UCSD-AML1 (cell line): ENCODE measurements at regions not wholly inside any gene's neighbourhood (a gene's known extent, or its start where the extent isn't known, plus 50 kb on each side); places are given as distances from the start of the nearest gene placed in this dataset.

Experiments used
- DNase-seq: peaks from one replicate; lab custom pipeline; 2025; ENCODE audit not compliant: unreplicated experiment; lab: John Stamatoyannopoulos, UW

DNA sequence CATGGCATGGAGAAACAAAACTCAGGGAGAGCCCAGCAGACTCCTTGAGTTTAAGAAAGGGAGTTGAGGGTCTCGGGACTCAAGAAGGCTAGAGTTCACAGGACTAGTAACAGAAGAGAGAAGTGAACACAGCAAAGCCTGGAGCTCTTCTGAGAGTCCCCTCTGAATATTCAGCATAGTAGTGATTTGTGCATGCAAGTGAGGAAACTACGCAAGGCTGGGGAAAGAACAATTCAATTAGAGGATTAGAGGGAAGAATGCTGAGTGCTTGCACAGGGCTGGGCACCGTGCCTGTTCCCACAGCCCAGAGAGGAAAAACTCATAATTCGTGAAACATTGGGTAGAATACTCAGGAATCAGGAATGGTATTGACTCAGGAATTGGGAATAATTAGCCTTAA lies 540.0 kb upstream of the SALL1 start:
- no peak for DNase-seq

DNA sequence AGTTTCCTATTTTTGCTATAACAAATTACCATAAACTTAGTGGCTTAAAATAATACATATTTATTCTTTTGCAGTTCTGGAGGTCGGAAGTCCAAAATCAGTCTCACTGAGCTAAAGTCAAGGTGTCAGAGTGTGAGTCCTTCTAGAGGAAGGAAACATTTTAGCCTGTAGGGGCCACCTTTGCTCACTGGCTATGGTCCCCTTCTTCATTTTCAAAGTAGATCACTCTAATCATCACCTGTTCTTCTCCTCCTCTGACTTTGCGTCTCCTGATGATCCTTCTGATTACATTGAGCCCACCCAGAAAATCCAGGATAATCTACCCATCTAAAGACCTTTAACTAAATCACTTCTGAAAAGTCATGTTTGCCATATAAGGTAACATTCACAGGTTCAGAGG lies 534.4 kb upstream of the SALL1 start:
- DNase-seq, result no peak

DNA sequence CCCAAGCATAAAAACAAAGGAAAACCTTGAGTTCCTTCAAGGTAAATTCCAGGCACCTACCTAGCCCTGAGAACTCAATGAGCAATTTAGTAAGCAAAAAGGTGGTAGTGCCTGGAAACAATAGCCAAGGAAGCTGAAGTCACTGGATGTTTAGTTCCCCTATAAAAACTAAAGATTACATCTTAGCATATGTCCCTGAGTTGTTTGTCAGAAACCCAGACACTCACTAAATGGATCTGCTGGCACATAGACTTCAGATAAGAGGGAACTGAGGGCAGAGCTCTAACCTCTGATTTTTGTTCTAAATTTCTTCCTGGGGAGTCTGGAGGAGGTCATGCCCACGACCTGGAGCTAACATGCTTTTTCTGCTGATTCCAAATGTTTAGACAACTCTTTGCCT lies 532.8 kb upstream of the SALL1 start:
- no peak for DNase-seq

DNA sequence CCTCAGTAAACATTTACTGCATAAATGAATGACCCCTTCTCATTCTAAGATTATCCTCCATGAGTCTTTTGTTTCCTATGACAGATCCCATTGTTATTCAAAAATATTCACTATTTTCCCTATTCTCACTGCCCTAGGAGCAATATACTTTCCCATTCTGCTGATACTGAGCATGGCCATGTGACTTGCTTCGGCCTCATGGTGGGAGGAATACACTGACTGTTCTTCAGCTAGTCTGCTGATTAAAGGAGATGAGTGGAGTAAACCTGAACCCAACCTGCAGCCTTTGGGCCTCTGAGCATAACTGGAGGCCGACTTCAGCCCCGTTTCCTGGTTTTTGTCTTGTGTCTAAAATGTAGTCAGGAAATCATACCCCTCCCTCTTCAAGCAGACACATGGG lies 531.8 kb upstream of the SALL1 start:
- no peak for DNase-seq

DNA sequence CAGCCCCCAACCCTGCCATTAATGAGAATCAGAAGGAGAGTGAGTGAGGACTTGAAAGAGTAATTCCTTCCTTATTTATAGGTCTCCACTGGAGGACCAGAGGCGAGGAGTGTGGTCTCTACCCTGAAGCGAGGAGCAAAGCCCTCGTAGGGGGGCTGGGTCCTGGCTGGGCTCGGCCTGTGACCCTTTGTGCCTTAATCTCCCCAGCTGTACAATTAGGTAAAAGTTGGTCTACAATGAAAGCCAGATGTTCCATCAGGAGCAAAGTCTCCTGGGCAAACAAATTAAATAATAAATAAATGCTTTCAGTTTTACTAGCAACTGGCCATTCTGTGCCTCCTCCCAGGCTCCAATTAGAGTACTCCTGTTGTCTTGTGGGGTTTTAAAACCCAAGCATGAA lies 523.5 kb upstream of the SALL1 start:
- DNase-seq, result no peak

DNA sequence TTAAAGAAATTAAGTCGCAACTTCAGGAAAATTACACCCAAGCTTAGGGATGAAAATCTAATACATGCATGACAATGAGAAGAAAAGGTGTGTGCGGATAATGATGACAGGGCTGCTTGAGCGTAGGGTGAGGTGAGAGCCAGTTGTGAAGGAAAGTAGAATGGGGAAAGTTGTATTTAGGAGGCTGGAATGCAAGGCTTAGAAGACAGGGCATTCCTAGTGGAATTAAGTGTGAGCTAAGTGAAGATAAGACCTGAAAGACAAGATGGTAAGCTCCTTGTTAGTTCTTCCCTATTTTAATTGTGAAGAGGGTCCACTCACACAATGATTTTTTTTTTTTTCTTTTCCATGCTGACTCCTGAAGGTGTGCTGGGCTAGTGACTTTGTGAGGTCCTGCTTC lies 519.5 kb upstream of the SALL1 start:
- no peak for DNase-seq

DNA sequence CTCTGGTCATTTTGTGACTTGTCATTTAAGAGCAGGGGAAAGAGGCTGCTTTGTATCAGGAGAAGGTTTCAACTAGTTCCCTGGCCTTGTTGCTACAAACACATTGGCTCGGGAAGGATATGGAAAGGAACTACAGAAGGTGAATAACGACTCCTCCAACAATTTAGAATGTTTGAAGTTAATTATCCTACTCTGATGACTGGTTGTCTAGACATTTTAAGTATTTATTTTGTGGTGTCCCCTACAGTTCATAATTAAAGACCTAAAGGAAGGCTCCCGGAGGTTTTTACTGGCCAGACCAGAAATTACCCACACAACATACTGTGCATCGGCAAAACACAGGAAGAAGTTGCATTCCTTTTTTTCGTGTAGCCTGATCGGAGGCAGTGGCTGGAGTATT lies 515.8 kb upstream of the SALL1 start:
- DNase-seq, result no peak

DNA sequence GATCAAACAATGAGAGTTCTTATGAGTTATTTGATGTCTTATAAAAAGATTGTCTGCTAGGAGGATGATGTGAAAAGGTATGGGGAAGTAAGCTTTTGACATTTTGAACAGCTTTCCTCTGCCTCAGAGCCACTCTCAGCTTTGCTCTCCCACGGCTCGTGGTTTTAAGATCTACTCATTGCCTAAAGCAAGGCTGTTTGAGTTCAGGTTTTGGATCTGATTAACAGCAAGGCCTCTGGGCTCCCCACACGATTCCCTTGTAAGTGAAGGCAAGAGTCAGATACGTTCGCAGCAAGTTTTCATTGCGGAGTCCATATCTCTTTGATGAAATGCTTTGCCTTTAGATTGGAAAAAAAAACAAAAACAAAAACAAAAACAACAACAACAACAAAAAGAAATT lies 515.0 kb upstream of the SALL1 start:
- no peak for DNase-seq

DNA sequence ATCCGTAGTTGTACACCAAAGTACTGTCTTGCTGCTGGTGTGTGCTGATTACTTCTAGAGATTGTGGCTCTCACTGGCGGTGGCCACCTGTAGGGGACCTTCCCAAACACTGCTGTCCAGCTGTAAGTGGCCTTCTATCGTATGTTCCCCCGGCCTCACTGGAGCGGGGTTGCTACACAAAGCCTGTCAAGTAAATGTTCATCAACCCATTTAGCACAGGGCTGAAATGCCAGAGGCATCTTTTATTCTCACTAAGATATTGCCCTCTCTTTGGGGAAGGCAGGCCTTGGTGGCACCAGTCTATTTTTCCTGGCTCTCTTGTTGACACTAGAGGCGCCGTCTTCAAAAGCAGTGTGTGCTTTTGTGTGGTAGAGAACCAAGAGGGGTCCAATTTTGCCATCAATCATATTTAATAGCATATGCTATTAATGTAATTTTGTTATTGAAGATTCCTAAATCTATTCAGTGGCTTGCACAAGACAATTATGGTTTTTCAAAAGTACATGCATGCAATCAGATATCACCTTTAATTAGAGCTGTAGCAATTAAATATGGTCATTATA lies 514.4 kb upstream of the SALL1 start:
- DNase-seq, result no peak

DNA sequence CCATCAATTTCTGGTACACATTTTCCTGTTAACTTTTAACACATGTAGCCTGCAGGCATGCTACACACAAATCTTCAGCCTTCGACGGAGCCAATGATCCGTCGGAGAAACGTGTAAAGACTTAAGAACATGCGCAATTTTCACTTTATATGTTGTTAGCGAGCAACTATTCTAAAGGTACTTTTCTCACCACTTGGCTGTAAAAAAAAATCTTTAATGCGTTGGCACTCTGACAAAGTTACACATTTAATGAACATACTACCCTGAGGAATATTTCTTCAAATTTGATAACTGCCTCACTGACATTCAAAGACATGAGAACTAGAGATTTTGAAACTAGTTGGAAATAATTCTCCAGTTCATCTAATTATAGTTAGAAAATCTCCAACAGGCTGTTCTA lies 507.5 kb upstream of the SALL1 start:
- no peak for DNase-seq

DNA sequence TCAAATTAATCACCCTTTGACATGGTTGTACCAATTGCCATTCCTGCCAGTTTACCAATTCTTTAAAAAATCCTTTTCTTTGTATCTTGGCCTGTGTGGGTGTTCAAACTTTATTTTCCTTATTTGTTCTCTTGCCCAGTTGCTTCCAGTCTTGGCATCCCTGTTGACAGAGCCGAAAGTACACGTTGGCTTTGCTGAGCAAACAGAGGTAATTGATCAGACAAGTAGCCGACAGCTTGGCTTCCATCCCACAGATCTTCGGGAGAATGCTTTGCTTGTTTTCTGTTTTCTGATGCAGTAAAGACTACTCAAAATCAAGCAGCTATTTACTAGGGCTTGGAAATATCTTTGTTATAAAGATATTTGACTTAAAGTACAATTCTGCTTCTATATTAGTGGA lies 506.8 kb upstream of the SALL1 start:
- DNase-seq, result no peak

DNA sequence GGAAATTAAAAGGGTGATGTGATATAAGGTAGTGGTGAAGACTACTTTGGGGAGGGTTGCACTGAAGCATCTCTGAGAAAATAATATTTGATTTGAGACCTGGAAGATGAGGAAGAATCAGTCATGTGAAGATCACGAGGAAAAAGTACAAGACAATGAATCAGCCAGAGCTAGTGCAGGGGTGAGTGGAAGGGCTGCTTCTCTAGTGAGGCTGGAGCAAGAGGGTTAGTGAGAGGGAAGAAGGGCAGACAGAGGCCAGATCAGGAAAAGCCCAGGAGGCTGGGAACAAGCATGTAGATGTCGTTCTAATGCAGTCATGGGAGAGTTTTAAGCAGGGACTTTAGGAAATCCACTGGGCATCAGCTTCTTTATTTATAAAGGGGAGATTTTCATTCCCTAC lies 504.2 kb upstream of the SALL1 start:
- no peak for DNase-seq

DNA sequence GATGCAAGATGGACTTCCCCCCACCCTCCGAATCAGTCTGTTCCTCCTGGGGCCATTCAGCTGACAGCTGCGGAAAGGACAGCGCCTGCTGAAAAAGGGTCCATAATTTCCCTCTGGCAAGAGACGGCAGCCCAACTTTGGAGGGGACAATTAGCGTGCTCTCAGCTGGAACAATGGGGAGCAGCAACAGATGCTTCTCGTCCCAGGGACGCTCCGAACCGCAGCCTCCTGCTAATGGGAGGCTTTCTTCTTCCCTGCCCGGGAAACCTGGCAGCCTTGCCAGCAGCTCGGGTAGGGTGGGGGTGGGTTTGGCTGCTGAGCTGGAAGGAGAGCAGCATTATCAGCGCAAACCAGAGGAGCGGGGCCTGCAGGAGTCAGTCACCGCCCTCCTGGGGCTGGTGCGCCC lies 500.0 kb upstream of the SALL1 start:
- no peak for DNase-seq

DNA sequence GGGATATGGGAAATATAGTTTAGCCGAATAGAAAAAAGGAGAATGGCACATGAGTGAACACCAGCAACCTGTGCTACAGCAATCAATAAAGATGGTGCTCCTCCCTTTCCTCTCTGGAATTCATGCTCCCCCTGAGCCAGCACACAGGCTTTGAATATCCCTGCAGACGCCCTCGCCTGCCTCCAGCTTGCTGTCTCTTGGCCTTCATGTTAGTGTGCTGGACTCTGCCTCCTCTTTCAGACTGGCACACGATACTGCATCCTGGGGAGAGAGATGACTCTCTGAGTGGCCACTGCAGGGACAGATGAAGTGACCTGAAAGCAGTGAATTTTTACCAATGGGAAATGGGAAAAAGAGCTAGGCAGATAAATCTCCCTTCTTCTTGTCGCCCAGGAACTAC lies 498.6 kb upstream of the SALL1 start:
- DNase-seq, result no peak

DNA sequence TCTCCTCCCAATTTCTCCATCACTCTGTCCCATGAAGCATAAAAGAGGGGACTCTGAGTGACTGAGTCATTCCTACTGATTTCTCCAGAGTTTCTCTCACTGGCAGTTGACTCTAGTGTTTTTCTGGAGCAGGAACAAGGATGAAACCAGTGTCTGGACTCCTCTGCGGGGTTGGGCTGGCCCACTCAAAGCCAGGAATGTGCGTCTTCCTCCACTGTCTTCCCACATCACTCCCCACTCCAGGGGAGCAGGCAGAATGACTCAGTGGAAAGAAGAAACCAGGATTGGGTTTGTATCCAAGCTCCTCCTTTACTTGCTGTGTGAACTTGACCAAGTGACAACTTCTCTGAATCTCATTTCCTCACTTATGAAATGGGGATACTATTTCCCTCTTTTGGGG lies 497.5 kb upstream of the SALL1 start:
- DNase-seq, result no peak

DNA sequence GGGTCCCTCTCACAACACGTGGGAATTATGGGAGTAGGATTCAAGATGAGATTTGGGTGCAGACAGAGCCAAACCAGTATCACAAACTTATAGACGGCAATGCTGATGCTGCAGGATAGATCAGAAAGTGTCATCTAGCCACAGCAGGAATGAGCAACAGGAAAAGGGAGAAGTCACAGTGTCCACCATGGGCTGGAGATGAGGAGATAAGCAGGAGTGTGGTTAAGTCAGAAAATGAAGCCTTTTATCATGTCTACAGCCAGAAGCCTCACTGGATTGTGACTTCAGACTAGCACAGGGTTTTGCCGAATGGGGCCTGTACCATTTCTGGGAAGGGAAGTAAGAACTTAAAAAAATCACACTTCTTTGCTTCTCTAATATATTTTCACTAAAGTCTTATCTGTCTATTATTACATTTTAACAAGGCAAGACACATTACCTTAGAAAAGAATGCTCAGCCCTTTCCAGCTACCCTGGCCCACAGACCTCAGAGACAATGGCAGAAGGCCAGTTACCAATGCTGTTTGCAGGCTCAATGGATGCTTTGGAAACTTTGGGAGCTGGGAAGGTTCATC lies 490.2 kb upstream of the SALL1 start:
- DNase-seq, result no peak

DNA sequence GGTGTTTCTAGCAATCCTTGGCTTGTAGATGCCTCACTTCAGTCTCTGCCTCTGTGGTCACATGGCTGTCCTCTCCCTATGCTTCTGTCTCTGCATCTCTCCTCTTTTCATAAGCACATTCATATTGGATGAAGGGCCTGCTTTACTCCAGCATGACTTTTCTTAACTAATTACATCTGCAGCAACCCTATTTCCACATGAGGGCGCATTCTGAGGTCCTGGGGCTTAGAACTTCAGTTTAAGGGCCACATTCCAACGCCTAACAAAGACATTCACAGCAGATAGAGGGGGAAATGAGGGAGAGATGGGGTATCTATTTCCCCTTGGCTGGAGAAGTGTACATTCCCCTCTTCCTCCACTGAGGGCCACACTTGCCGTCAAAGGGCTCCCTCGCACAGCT lies 489.1 kb upstream of the SALL1 start:
- DNase-seq, result no peak

DNA sequence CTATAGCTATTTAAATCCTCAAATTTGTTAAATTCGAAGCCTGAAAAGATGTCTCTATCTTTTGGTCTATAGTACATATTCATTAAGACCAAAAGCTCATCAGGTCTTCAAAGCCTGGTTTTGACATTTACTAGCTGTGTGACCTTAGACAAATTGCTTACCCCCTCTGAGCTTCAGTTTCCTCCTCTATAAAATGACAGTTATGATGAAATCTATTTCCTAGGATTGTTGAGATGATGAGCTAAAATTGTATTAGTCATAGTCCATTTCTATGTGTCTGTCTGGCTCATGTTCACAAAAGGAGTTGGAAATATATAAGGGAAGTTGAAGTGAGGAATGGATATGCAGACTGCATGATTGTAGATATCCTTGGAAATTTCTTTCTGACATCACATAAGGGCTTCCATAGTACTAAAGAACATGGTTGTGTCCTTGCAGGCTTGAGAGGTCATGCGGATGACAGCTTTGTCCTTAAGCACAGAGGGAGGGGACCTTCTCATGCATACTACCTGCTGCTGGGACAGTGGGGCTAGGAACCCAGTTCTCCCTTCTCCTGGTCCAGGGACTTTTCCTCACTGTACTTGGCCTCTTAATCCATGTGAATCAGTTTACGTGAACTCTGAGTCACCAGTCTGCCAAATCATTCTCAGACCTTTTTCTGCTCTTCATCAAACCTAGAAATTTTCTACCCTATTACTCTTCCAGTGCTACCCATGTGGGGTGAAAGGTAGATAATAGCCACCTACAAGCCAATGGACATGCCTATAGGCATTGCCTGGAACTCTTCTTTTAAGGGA lies 487.5 kb upstream of the SALL1 start:
- no peak for DNase-seq

DNA sequence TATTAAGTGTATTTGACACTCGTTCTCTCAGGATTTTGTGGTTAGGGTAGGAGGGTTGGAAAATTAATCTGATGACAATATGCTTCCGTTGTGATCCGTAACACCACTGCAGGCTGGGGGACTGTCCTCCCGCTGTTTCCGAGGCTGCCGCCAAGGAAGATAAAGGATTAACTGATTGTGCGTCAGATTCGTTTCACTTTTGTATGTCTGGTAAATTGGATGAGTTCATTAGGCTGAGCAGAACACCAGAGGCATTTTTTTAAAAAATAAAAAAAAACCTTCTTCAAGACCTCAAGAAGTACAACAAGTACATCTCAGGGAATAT lies 486.7 kb upstream of the SALL1 start:
- no peak for DNase-seq

DNA sequence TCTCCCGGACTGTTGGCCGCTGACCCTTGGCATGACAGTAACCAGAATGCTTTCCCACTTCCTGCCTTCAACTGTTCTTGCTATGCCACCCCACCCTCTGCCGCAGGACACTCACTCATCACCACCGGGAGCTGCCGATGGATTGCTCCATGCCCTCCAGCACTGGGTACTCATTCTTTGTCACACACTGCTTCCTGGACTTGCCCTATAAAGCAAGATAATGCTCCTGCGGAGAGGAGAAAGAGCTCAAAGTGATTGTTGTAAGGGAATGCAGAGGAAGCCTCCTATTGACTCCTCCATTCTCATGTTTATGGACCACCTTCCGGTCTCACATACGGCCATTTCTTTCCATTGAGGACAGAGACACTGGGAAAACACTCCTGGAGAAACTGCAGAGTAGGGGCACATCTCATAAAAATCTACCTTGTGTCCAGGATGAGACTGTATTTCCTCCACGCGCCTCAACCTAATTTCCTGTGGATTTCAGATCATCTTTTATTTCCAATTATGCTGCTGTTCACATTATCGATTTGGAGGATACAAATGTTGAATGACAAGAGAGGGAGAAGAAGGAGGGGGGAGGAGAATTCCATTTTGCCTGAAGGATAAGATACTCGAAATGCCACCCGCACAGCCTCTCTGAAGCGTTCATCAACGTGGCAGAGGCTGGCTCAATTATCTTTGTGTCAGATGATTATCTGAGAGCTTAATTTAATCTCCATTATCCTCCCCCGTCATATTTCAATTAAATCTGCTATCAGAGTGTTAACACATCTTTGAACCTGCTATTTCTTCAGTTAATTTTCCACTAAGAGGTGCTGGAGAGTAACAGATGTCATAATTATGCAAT lies 486.1 kb upstream of the SALL1 start:
- no peak for DNase-seq

DNA sequence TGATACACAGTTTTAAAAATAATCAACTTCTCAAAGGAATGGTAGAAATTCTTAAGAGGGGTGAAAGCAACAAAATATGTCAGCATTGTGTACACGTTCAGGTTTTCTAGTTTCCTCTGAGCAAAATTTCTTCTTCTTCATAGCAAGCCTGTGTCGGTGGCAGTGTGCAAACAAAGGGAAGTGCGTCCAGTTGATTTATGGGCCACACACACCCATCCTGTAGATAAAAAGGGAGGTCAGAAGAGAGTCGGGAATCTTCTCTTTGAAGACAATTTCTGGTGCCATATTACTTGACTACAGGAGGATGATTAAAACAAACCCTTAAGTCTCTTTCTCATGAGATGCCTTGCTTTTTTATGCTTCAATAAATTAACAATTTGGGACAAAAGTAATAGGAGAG lies 484.1 kb upstream of the SALL1 start:
- DNase-seq, result no peak

DNA sequence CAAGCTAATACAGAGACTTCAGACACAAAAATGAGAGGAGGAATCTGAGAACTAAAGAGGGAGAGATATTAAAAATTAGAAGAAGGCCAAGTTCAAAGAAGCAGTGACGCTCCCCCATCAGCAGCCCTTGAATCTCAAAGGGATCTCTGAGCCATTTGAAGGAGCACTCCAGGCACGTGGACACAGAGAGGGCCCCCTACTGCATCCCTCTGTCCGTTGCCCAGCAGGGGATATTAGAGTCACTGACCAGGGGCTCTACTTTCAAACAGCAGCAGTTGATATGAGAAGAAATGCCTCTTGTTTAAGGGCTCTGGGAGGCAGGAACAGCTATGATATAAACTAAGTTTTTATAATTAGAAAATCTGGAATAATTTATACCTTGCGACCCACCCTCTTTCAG lies 479.0 kb upstream of the SALL1 start:
- no peak for DNase-seq
